ENCODE measurements at regions not wholly inside any gene's neighbourhood (a gene's known extent, or its start where the extent isn't known, plus 50 kb on each side); places are given as distances from the start of the nearest gene placed in this dataset.
"Not testable (repeated sequence)": the region's sequence is repeated elsewhere in the genome, so short reads cannot be mapped to it uniquely, and the experiment has no call there.

DNA sequence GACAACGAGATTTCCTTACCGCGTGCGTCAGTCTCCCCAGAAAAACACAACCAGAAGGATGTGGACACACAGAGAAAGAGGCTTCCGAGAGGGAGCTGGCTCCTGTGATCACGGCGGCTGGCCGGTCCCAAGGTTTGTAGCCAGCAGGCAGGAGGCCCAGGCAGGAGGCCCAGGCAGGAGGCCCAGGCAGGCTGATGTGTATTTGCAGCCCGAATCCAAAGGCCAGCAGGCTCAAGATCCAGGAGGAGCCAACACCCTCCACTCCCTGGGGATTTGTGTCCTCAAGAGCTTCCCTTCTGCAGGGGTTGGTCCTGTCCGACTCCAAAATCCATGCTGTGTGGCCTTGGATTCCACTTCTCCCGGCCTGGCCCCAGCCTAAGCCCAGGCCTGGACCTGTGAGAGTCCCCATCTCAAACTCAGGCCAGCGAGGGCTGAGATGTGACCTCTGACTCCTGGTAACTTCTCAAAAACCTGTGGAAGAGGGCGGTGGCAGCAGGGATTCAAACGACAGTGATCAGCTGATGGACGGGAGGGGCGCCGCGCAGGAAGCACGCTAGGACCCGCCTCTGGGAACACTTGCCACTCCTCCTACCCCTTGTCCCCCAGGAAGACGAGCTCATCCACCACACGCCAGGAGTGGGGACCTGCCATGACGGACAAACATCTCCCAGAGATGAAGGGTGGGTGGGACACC lies 75.0 kb upstream of the PPP1R26 start:
- TF ChIP-seq, protein P1, sequence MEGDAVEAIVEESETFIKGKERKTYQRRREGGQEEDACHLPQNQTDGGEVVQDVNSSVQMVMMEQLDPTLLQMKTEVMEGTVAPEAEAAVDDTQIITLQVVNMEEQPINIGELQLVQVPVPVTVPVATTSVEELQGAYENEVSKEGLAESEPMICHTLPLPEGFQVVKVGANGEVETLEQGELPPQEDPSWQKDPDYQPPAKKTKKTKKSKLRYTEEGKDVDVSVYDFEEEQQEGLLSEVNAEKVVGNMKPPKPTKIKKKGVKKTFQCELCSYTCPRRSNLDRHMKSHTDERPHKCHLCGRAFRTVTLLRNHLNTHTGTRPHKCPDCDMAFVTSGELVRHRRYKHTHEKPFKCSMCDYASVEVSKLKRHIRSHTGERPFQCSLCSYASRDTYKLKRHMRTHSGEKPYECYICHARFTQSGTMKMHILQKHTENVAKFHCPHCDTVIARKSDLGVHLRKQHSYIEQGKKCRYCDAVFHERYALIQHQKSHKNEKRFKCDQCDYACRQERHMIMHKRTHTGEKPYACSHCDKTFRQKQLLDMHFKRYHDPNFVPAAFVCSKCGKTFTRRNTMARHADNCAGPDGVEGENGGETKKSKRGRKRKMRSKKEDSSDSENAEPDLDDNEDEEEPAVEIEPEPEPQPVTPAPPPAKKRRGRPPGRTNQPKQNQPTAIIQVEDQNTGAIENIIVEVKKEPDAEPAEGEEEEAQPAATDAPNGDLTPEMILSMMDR (IDR thresholded peaks at IDR 0.05; ENCODE audit: insufficient read depth, missing control alignments), result no peak
- FAIRE-seq, result no peak
- DNase-seq (ENCODE audit: insufficient read length, low spot score), result no peak

DNA sequence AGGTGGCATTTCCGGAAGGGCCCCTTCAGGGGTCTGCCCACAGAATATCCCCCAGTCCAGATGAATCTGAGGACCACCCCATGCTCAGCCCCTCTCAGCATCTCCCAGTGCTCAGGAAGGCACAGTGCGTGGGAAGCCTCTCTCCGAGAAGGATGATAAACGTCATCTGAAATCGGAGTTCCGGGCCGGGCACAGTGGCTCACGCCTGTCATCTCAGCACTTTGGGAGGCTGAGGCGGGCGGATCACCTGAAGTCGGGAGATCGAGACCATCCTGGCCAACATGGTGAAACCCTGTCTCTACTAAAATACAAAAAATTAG lies 74.5 kb upstream of the PPP1R26 start:
- not testable (repeated sequence) for FAIRE-seq; DNase-seq (ENCODE audit: insufficient read length, low spot score)

DNA sequence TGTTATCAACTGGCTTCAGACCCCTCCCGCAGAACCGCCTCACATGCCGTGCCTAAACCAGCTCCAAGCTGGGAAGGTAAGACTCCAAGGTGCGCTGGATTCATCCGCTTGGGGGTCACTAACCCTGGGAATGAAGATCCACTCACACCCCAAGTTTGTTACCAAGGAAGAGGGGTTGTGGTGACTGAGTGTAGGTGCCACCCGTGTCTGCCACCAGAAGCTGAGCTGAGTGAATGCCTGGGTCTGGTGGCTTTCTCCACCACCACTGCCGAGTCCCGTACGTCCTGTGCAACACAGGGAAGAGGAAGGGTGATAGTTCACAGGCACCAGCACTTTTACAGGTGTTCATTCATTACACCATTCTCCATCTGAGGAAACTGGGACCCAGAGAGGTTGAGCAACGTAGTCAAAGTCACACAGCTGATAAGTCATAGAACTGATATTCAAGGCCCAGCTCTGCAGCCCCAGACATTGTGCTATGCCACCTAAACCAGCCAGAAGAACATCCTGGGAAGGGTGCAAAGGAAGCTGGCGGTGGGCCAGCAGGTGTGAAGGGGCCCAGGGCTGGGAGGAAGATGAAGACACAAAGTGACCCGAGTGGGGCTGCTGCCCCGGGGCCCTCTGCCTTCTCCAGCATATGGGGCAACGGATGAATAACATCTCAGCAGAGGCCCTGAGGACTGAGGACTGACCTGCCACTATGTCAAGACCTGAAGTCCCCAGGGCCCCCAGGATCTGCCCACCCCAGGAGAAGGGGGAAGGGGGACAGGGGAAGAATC lies 70.9 kb upstream of the PPP1R26 start:
- FAIRE-seq (no peak), DNase-seq (ENCODE audit: insufficient read length, low spot score) (no peak)
- TF ChIP-seq, protein P1 (IDR thresholded peaks at IDR 0.05; ENCODE audit: insufficient read depth, missing control alignments), result no peak

DNA sequence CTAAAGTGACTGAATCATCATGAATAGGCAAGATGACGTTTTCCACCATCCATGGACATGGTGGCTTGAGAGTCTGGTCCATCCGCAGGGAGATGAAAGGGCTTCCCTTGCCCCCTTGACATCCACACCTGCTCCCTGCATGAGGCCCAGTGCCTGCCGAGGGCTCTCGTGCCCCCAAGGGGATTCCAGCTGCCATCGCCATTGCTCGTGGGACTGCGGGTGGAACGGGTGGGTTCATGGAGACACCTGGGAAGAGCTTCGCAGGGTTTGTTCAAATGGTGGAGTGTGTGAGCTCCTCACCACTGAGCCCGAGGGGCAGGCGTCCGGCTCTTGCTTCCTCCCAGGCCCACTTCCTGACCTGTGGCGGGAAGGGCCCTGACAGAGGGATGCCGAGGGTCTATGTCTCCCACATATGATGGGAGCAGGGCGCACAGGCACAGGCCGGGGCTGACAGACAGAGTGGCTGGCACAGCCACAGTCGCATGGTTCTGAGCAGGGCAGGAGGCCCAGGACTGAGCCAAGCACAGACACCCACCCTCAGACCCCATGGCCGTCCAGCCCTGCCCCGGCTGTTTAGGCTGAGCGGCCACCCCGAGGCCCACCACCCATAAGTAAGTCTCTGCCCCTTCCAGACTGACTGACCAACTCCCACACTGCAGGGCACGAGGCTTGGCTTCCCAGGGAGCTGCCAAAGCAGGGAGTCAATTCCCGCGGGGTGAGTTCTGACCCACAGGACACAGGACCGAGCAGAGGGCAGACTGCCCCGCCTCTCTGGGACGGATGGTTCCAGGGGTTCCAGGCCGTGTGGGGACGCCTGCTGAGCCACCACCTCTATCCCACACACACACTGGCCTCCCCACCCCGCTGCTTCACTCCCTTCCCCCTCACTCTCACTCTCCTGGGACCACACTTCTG lies 70.0 kb upstream of the PPP1R26 start:
- DNase-seq (ENCODE audit: insufficient read length, low spot score) (no peak), FAIRE-seq (no peak)
- TF ChIP-seq, protein P1 (IDR thresholded peaks at IDR 0.05; ENCODE audit: insufficient read depth, missing control alignments), result no peak

DNA sequence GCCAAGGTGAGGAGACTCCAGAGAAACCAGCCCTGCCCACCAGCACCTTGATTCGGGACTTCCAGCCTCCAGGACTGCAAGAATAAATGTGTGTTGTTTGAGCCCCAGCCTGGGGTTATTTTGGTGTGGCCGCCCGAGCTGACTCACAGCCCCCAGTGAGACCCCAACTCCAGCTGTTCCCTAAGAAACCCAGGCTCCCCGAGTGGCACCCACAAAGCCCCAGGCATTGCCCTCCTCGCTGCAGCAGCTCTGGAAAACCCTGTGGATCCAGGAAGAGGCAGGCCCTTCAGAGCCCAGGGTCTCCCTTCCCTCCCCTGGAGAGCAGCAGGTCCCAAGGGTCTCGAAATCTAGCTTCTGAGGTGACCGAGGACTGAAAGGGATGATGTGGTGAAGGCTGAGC lies 69.2 kb upstream of the PPP1R26 start:
- no peak for DNase-seq (ENCODE audit: insufficient read length, low spot score)
- FAIRE-seq, result no peak
- TF ChIP-seq, protein P1 (IDR thresholded peaks at IDR 0.05; ENCODE audit: insufficient read depth, missing control alignments), result no peak

DNA sequence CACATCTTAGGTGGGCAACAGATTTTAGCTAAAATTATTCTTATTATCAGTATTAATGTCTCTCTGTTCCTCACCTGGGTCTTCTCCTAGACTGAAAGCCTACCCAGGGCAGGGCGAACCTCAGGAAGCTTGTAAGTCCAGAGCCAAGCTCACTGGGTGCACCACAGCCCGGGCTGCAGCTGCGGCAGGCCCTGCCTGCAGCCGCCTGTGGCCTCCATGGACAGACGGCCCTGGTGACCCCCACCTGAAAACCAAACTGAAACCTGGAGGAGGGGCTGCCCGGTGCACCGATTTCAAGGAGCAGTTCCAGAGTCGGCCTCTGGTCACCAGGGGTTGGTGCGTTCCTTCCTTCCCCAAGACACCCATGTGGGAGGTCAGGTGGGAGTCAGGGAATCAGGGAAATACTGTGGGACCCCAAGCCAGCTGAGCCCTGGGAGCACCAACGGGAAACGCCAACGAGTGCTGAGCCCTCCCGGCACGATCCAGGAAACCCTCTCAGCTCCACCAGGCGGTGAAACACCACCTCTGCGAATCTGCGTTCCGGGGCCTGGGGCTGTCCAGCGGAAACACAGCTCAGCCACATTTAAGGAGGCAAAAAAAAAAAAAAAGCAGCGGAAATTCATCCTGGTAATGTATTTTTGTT lies 68.6 kb upstream of the PPP1R26 start:
- TF ChIP-seq, protein P1 (IDR thresholded peaks at IDR 0.05; ENCODE audit: insufficient read depth, missing control alignments), result no peak
- DNase-seq (ENCODE audit: insufficient read length, low spot score) (no peak), FAIRE-seq (no peak)

DNA sequence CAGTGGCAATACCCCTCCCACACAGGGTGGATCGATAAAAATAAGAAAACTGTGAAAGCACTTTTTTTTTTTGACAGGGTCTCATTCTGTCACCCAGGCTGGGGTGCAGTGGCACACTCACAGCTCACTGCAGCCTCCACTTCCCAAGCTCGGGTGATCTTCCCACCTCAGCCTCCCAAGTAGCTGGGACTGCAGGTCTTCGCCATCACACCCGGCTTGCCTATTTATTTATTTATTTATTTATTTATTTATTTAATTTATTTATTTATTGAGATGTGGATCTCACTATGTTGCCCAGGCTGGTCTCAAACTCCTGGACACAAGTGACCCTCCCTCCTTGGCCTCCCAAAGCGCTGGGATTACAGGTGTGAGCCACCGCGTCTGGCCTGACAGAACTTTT lies 68.0 kb upstream of the PPP1R26 start:
- DNase-seq (ENCODE audit: insufficient read length, low spot score); FAIRE-seq: not testable (repeated sequence)

All from D721Med (cell line).